Ascending aorta (tissue), 2 donors: ENCODE measurements at regions not wholly inside any gene's neighbourhood (a gene's known extent, or its start where the extent isn't known, plus 50 kb on each side); places are given as distances from the start of the nearest gene placed in this dataset.

Source experiments
- DNase-seq, 2 donors: peaks; one replicate each; pipeline ENCODE4 v3.0.0-alpha.2; 2019; ENCODE audit warnings: low spot score in 2 of 2
- H3K27ac ChIP-seq, 2 donors: fragments of 200-600 bp; sonication (generic); one replicate each; pipeline ENCODE4 v1.5.1; 2016 to 2017; ENCODE audit warnings: mild to moderate bottlenecking in 1 of 2
- H3K27me3 ChIP-seq: fragments of 200-600 bp; sonication (generic); one replicate; pipeline ENCODE4 v1.5.1; 2017
- H3K36me3 ChIP-seq, 2 donors: fragments of 200-600 bp; sonication (generic); one replicate each; pipeline ENCODE4 v1.5.1; 2016
- H3K4me1 ChIP-seq, 2 donors: fragments of 200-600 bp; sonication (generic); one replicate each; pipeline ENCODE4 v1.5.1; 2016 to 2017; ENCODE audit warnings: mild to moderate bottlenecking in 1 of 2
- H3K4me3 ChIP-seq, 2 donors: fragments of 200-600 bp; sonication (generic); one replicate each; pipeline ENCODE4 v1.5.1; 2016 to 2017; ENCODE audit warnings: mild to moderate bottlenecking in 1 of 2
- H3K9me3 ChIP-seq, 2 donors: fragments of 200-600 bp; sonication (generic); one replicate each; pipeline ENCODE4 v1.5.1; 2016
- CTCF ChIP-seq, 3 experiments: fragments of 200-600 bp in 2 of 3; fragments of 450-650 bp in 1 of 3; sonication (generic) in 2 of 3; IDR thresholded peaks; one replicate each; pipeline ENCODE4 v1.5.1; 2016 to 2019; ENCODE audit warnings: antibody characterized with exemption in 3 of 3, mild to moderate bottlenecking in 1 of 3, moderate library complexity in 1 of 3
- intact Hi-C: fragments of 100-400 bp; cut with DNase I; formaldehyde crosslinking; loops from one replicate; pipeline ENCODE4 v1.15.1; 2023

- Histone ChIP-seq H3K27ac (no peak overlapping the region), H3K36me3 (no peaks in the 10 kb centered on the region), H3K27me3 (no peaks in the 10 kb centered on the region), H3K4me1 (no peaks in the 10 kb centered on the region), H3K9me3 (no peaks in the 10 kb centered on the region), H3K4me3 (no peak overlapping the region)
- no peak for DNase-seq
- intact Hi-C loops: no loop called here
- no peak for TF ChIP-seq CTCF (IDR thresholded peaks at IDR 0.05)
Measured at GRCh38 chr1:73136975-73137374, 854.6 kb upstream of the NEGR1 start.

- TF ChIP-seq CTCF (IDR thresholded peaks at IDR 0.05): no peak
- no peaks in the 10 kb centered on the region for H3K4me1 ChIP-seq
- no peaks in the 10 kb centered on the region for H3K9me3 ChIP-seq
- no peaks in the 10 kb centered on the region for H3K27me3 ChIP-seq
- H3K27ac ChIP-seq: no peak overlapping the region
- H3K4me3 ChIP-seq: no peak overlapping the region
- intact Hi-C loops: no loop called here
- no peaks in the 10 kb centered on the region for H3K36me3 ChIP-seq
- DNase-seq: no peak
Measured at GRCh38 chr1:73106931-73107330, 824.6 kb upstream of the NEGR1 start.

GRCh38 chr1:73105755-73106154 lies 823.4 kb upstream of the NEGR1 start:
- no peaks in the 10 kb centered on the region for H3K9me3 ChIP-seq
- H3K27ac ChIP-seq: no peak overlapping the region
- no peaks in the 10 kb centered on the region for H3K36me3 ChIP-seq
- H3K4me3 ChIP-seq: no peak overlapping the region
- H3K27me3 ChIP-seq: no peaks in the 10 kb centered on the region
- H3K4me1 ChIP-seq: no peaks in the 10 kb centered on the region
- TF ChIP-seq CTCF (IDR thresholded peaks at IDR 0.05): no peak
- no peak for DNase-seq
- intact Hi-C loops: no loop called here

- DNase-seq: no peak
- Histone ChIP-seq H3K27me3 (no peaks in the 10 kb centered on the region), H3K4me1 (no peaks in the 10 kb centered on the region), H3K9me3 (no peaks in the 10 kb centered on the region), H3K36me3 (no peaks in the 10 kb centered on the region), H3K27ac (no peak overlapping the region), H3K4me3 (no peak overlapping the region)
- intact Hi-C loops: no loop called here
- no peak for TF ChIP-seq CTCF (IDR thresholded peaks at IDR 0.05)
Measured at GRCh38 chr1:73104749-73105148, 822.4 kb upstream of the NEGR1 start.

GRCh38 chr1:73100216-73100615 lies 817.9 kb upstream of the NEGR1 start:
- Histone ChIP-seq H3K27me3 (no peaks in the 10 kb centered on the region), H3K4me1 (no peaks in the 10 kb centered on the region), H3K36me3 (no peaks in the 10 kb centered on the region), H3K9me3 (no peaks in the 10 kb centered on the region), H3K27ac (no peak overlapping the region), H3K4me3 (no peak overlapping the region)
- intact Hi-C loops: no loop called here
- no peak for TF ChIP-seq CTCF (IDR thresholded peaks at IDR 0.05)
- DNase-seq: no peak

- H3K27ac ChIP-seq: no peak overlapping the region
- H3K36me3 ChIP-seq: no peaks in the 10 kb centered on the region
- no peaks in the 10 kb centered on the region for H3K9me3 ChIP-seq
- no peaks in the 10 kb centered on the region for H3K27me3 ChIP-seq
- no peak for DNase-seq
- no peak for TF ChIP-seq CTCF (IDR thresholded peaks at IDR 0.05)
- intact Hi-C loops: no loop called here
- H3K4me1 ChIP-seq: no peaks in the 10 kb centered on the region
- no peak overlapping the region for H3K4me3 ChIP-seq
Measured at GRCh38 chr1:73097917-73098316, 815.6 kb upstream of the NEGR1 start.
